CD14-positive monocyte (primary cell): ENCODE measurements at regions not wholly inside any gene's neighbourhood (a gene's known extent, or its start where the extent isn't known, plus 50 kb on each side); places are given as distances from the start of the nearest gene placed in this dataset.

Experiments used
- DNase-seq, 3 donors: peaks; one replicate each; pipeline ENCODE4 v3.0.0-alpha.2; 2011 to 2022
- H2AFZ ChIP-seq: 2 replicates; pipeline ENCODE4 v1.6.0; 2012; ENCODE audit warnings: mild to moderate bottlenecking, low read depth, low read length, inconsistent platforms; ENCODE audit not compliant: insufficient read depth, poor library complexity, severe bottlenecking
- H3K27ac ChIP-seq, 2 donors: 1 replicate in 1 of 2; 2 replicates in 1 of 2; pipeline ENCODE4 v1.5.1; 2012 to 2013; ENCODE audit warnings: low read length in 2 of 2, control low read depth in 1 of 2, inconsistent platforms in 1 of 2, low read depth in 1 of 2, mild to moderate bottlenecking in 1 of 2
- H3K27me3 ChIP-seq, 2 donors: one replicate each; pipeline versions ENCODE4 v1.6.0 to v1.6.1; 2011 to 2013; ENCODE audit warnings: low read length in 2 of 2; ENCODE audit not compliant: control insufficient read depth in 2 of 2, insufficient read depth in 2 of 2
- H3K36me3 ChIP-seq, 2 donors: replicated peaks in 1 of 2; 1 replicate in 1 of 2; 2 replicates in 1 of 2; pipeline versions ENCODE4 v1.5.1 to v1.6.1; 2012 to 2013; ENCODE audit warnings: low read length in 2 of 2, control low read depth in 1 of 2, inconsistent platforms in 1 of 2, mild to moderate bottlenecking in 1 of 2; ENCODE audit not compliant: insufficient read depth in 2 of 2, control insufficient read depth in 1 of 2
- H3K4me1 ChIP-seq, 2 donors: 1 replicate in 1 of 2; 2 replicates in 1 of 2; pipeline versions ENCODE4 v1.5.1 to v1.6.1; 2012 to 2013; ENCODE audit warnings: low read length in 2 of 2, control low read depth in 1 of 2, inconsistent platforms in 1 of 2, mild to moderate bottlenecking in 1 of 2, moderate library complexity in 1 of 2; ENCODE audit not compliant: insufficient read depth in 2 of 2, control insufficient read depth in 1 of 2
- H3K4me2 ChIP-seq: replicated peaks from 2 replicates; pipeline ENCODE3; 2012; ENCODE audit warnings: low read length, moderate library complexity, mild to moderate bottlenecking; ENCODE audit not compliant: poor library complexity, severe bottlenecking; ENCODE audit errors: extremely low read depth
- H3K4me3 ChIP-seq, 3 experiments: fragments of 200-600 bp in 1 of 3; sonication (generic) in 1 of 3; replicated peaks in 1 of 3; 1 replicate in 2 of 3; 2 replicates in 1 of 3; pipeline ENCODE4 v1.5.1; 2011 to 2013; ENCODE audit warnings: low read length in 3 of 3, mild to moderate bottlenecking in 3 of 3, control low read depth in 2 of 3, low read depth in 2 of 3, inconsistent platforms in 1 of 3, moderate library complexity in 1 of 3
- H3K79me2 ChIP-seq: 2 replicates; pipeline ENCODE4 v1.6.0; 2012; ENCODE audit warnings: mild to moderate bottlenecking, control low read depth, inconsistent platforms, low read length, moderate library complexity; ENCODE audit not compliant: insufficient read depth
- H3K9ac ChIP-seq: 2 replicates; pipeline ENCODE4 v1.6.0; 2017; ENCODE audit warnings: low read length, mild to moderate bottlenecking; ENCODE audit not compliant: insufficient read depth, poor library complexity, severe bottlenecking
- H3K9me3 ChIP-seq, 2 donors: replicated peaks in 1 of 2; 1 replicate in 1 of 2; 2 replicates in 1 of 2; pipeline versions ENCODE4 v1.5.1 to v1.6.1; 2012 to 2013; ENCODE audit warnings: low read length in 2 of 2, control low read depth in 1 of 2; ENCODE audit not compliant: control insufficient read depth in 1 of 2, insufficient read depth in 1 of 2
- H4K20me1 ChIP-seq: 2 replicates; pipeline ENCODE4 v1.6.0; 2012; ENCODE audit warnings: mild to moderate bottlenecking, low read length, control low read depth, moderate library complexity; ENCODE audit not compliant: insufficient read depth
- H3K27ac Mint-ChIP-seq, 7 donors: one replicate each; pipeline ENCODE4 v1.8.0; 2020; ENCODE audit warnings: mild to moderate bottlenecking in 7 of 7, mixed read lengths in 7 of 7, moderate library complexity in 6 of 7, inconsistent platforms in 2 of 7
- H3K27me3 Mint-ChIP-seq, 3 donors: one replicate each; pipeline ENCODE4 v1.8.0; 2021 to 2022; ENCODE audit warnings: low read depth in 3 of 3, mild to moderate bottlenecking in 3 of 3, mixed read lengths in 3 of 3, moderate library complexity in 3 of 3, inconsistent platforms in 1 of 3
- H3K36me3 Mint-ChIP-seq, 2 donors: one replicate each; pipeline ENCODE4 v1.8.0; 2020; ENCODE audit warnings: mixed read lengths in 2 of 2, inconsistent platforms in 1 of 2, mild to moderate bottlenecking in 1 of 2
- H3K4me1 Mint-ChIP-seq: one replicate; pipeline ENCODE4 v1.8.0; 2020; ENCODE audit warnings: mild to moderate bottlenecking, mixed read lengths
- H3K4me3 Mint-ChIP-seq, 2 donors: one replicate each; pipeline ENCODE4 v1.8.0; 2020; ENCODE audit warnings: mild to moderate bottlenecking in 2 of 2, mixed read lengths in 2 of 2, moderate library complexity in 1 of 2
- H3K9me3 Mint-ChIP-seq, 7 donors: one replicate each; pipeline ENCODE4 v1.8.0; 2020 to 2022; ENCODE audit warnings: mixed read lengths in 7 of 7, mild to moderate bottlenecking in 6 of 7, moderate library complexity in 6 of 7, inconsistent platforms in 2 of 7
- CTCF ChIP-seq: fragments of 200-600 bp; IDR thresholded peaks from one replicate; pipeline ENCODE4 v1.8.0; 2022; ENCODE audit warnings: antibody characterized with exemption, mild to moderate bottlenecking
- WGBS: methylation state at CpG from one replicate; pipeline ENCODE4 v1.1.5; 2013; ENCODE audit warnings: missing lambda C conversion rate; ENCODE audit not compliant: insufficient coverage; 5-methylcytosine and 5-hydroxymethylcytosine counted together
- intact Hi-C, 2 donors: fragments of 100-400 bp; cut with micrococcal nuclease; formaldehyde crosslinking; loops; one replicate each; pipeline versions ENCODE4 v1.15.0 to v1.15.1; 2023

- Mint-ChIP-seq H3K36me3 (no peaks in the 10 kb centered on the region), H3K27ac (no peak overlapping the region), H3K4me3 (no peak overlapping the region), H3K4me1 (no peaks in the 10 kb centered on the region), H3K27me3 (peaks cover 0 to 2% (median 0%) of the 10 kb centered on the region in 3 donors), H3K9me3 (peaks cover 0 to 7% (median 2%) of the 10 kb centered on the region in 7 donors)
- Histone ChIP-seq H3K4me1 (no peaks in the 10 kb centered on the region), H3K79me2 (no peaks in the 10 kb centered on the region), H4K20me1 (no peaks in the 10 kb centered on the region), H3K27ac (no peak overlapping the region), H3K27me3 (no peaks in the 10 kb centered on the region), H3K9ac (no peak overlapping the region), H2AFZ (no peak overlapping the region), H3K4me3 (no peak overlapping the region), H3K9me3 (peaks cover 16 to 19% of the 10 kb centered on the region in 2 donors), H3K36me3 (no peaks in the 10 kb centered on the region), H3K4me2 (no peak overlapping the region)
- DNase-seq, result no peak
- WGBS, result 84% methylated on average over 6 of the region's 6 CpGs
- no peak for TF ChIP-seq CTCF
- intact Hi-C loops, result no loop called here
Measured at GRCh38 chr2:3968736-3969135, 265.4 kb downstream of the DCDC2C start.

GRCh38 chr2:3970791-3971651 is 267.6 kb downstream of the DCDC2C start:
- no peak overlapping the region for H3K27ac Mint-ChIP-seq
- H3K9me3 Mint-ChIP-seq, result peaks cover 0 to 12% (median 7%) of the 10 kb centered on the region in 7 donors
- H3K27ac ChIP-seq, result no peak overlapping the region
- no peaks in the 10 kb centered on the region for H4K20me1 ChIP-seq
- no peaks in the 10 kb centered on the region for H3K36me3 Mint-ChIP-seq
- H3K27me3 Mint-ChIP-seq, result peaks cover 0 to 2% (median 0%) of the 10 kb centered on the region in 3 donors
- no peak overlapping the region for H3K4me3 Mint-ChIP-seq
- H3K4me3 ChIP-seq, result no peak overlapping the region
- H3K9ac ChIP-seq, result no peak overlapping the region
- H3K27me3 ChIP-seq, result no peaks in the 10 kb centered on the region
- H3K36me3 ChIP-seq, result no peaks in the 10 kb centered on the region
- H2AFZ ChIP-seq, result no peak overlapping the region
- no peak for TF ChIP-seq CTCF
- intact Hi-C loops, result no loop called here
- no peaks in the 10 kb centered on the region for H3K4me1 ChIP-seq
- WGBS, result 86% methylated on average over 16 of the region's 17 CpGs
- H3K9me3 ChIP-seq, result peaks cover 20 to 24% of the 10 kb centered on the region in 2 donors
- H3K79me2 ChIP-seq, result no peaks in the 10 kb centered on the region
- no peaks in the 10 kb centered on the region for H3K4me1 Mint-ChIP-seq
- no peak overlapping the region for H3K4me2 ChIP-seq
- no peak for DNase-seq
